Neural progenitor cell (in vitro differentiated cells): ENCODE measurements at regions not wholly inside any gene's neighbourhood (a gene's known extent, or its start where the extent isn't known, plus 50 kb on each side); places are given as distances from the start of the nearest gene placed in this dataset.

ENCODE experiments used
- DNase-seq: peaks from one replicate; pipeline ENCODE4 v3.0.0-alpha.2; 2016; ENCODE audit warnings: low spot score
- H2AFZ ChIP-seq: fragments of 200-600 bp; sonication (generic); replicated peaks from 2 replicates; pipeline ENCODE4 v1.6.1; 2016; ENCODE audit warnings: antibody characterized with exemption
- H3F3A ChIP-seq: fragments of 200-600 bp; sonication (generic); 2 replicates; pipeline ENCODE4 v1.6.1; 2016; ENCODE audit warnings: antibody characterized with exemption, low read depth
- H3K27ac ChIP-seq: fragments of 200-600 bp; sonication (generic); 2 replicates; pipeline ENCODE4 v1.5.1; 2016; ENCODE audit warnings: mild to moderate bottlenecking
- H3K27me3 ChIP-seq: fragments of 200-600 bp; sonication (generic); 2 replicates; pipeline ENCODE4 v1.6.1; 2016; ENCODE audit warnings: mild to moderate bottlenecking, moderate library complexity
- H3K36me3 ChIP-seq: fragments of 200-600 bp; sonication (generic); 2 replicates; pipeline ENCODE4 v1.5.1; 2016
- H3K4me1 ChIP-seq: fragments of 200-600 bp; sonication (generic); 2 replicates; pipeline ENCODE4 v1.6.1; 2016; ENCODE audit warnings: mixed run types
- H3K4me2 ChIP-seq: fragments of 200-600 bp; sonication (generic); 2 replicates; pipeline ENCODE4 v1.6.1; 2016
- H3K4me3 ChIP-seq: fragments of 200-600 bp; sonication (generic); 2 replicates; pipeline ENCODE4 v1.5.1; 2016
- H3K79me2 ChIP-seq: fragments of 200-600 bp; sonication (generic); 2 replicates; pipeline ENCODE4 v1.6.1; 2016; ENCODE audit warnings: low read depth
- H3K9ac ChIP-seq: fragments of 200-600 bp; sonication (generic); 2 replicates; pipeline ENCODE4 v1.6.1; 2016
- H3K9me3 ChIP-seq: fragments of 200-600 bp; sonication (generic); 2 replicates; pipeline ENCODE4 v1.5.1; 2016; ENCODE audit warnings: low read depth
- H4K20me1 ChIP-seq: fragments of 200-600 bp; sonication (generic); 2 replicates; pipeline ENCODE4 v1.6.1; 2016; ENCODE audit warnings: low read depth
- H3K27ac Mint-ChIP-seq: 3 replicates; pipeline ENCODE4 v1.8.0; 2021; ENCODE audit warnings: mixed read lengths
- H3K27me3 Mint-ChIP-seq: 2 replicates; pipeline ENCODE4 v1.8.0; 2022; ENCODE audit warnings: low read depth, mild to moderate bottlenecking, inconsistent platforms, moderate library complexity, mixed read lengths; ENCODE audit not compliant: insufficient read depth
- H3K36me3 Mint-ChIP-seq: 3 replicates; pipeline ENCODE4 v1.8.0; 2021; ENCODE audit warnings: mixed read lengths
- H3K4me1 Mint-ChIP-seq: 3 replicates; pipeline ENCODE4 v1.8.0; 2021; ENCODE audit warnings: mixed read lengths
- H3K4me3 Mint-ChIP-seq: 3 replicates; pipeline ENCODE4 v1.8.0; 2021; ENCODE audit warnings: mild to moderate bottlenecking, moderate library complexity, mixed read lengths
- H3K9me3 Mint-ChIP-seq: 3 replicates; pipeline ENCODE4 v1.8.0; 2020; ENCODE audit warnings: mixed read lengths
- EZH2 ChIP-seq: fragments of 200-600 bp; sonication (generic); IDR thresholded peaks from 2 replicates; pipeline ENCODE4 v1.6.1; 2017; ENCODE audit warnings: antibody characterized with exemption, mild to moderate bottlenecking, moderate library complexity
- EZH2phosphoT487 ChIP-seq: fragments of 200-600 bp; sonication (generic); IDR thresholded peaks from 2 replicates; pipeline ENCODE4 v1.6.1; 2017; ENCODE audit warnings: antibody characterized with exemption
- TF ChIP-seq, protein P1 (sequence below): fragments of 200-600 bp; sonication (generic); IDR thresholded peaks from 2 replicates; pipeline ENCODE4 v1.5.1; 2017; ENCODE audit warnings: antibody characterized with exemption, mild to moderate bottlenecking

- Histone ChIP-seq H3K4me1 (peaks cover under 1% of the 10 kb centered on the region), H3K4me3 (no peak overlapping the region), H3K36me3 (no peaks in the 10 kb centered on the region), H3K27ac (no peak overlapping the region), H3K79me2 (no peaks in the 10 kb centered on the region), H4K20me1 (no peaks in the 10 kb centered on the region), H3F3A (no peaks in the 10 kb centered on the region), H3K9me3 (no peaks in the 10 kb centered on the region), H3K9ac (no peak overlapping the region), H3K27me3 (peaks cover 5% of the 10 kb centered on the region), H3K4me2 (no peak overlapping the region), H2AFZ (no peak overlapping the region)
- Mint-ChIP-seq H3K4me1 (peaks cover 8% of the 10 kb centered on the region), H3K27me3 (peaks cover 5% of the 10 kb centered on the region), H3K4me3 (no peak overlapping the region), H3K36me3 (no peaks in the 10 kb centered on the region), H3K9me3 (peaks cover 3% of the 10 kb centered on the region), H3K27ac (no peak overlapping the region)
- TF ChIP-seq EZH2phosphoT487 = no peak
- no peak for DNase-seq
These were observed 96.1 kb downstream of the MRPL36 start for GRCh38 chr5:1703352-1704050.

DNA sequence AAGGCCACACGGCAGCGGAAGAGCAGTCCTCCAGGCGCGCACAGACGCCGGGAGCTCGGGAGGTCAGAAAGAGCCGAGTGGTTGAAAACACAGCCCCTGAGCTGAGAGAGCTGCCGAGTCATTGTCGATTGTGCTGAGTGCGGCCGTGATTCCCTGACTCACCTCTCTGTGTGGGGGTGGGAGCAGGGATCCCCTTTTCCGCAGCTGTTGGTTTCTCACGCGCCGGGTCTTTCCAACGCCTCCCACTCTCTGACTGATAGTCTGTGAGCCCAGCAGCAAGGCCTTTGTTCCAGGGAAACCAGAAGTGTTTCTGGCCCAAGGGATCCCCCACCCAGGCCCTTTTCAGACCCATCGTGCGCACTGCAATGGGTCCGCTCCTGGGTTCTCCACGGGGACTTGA, 97.3 kb downstream of the MRPL36 start:
- Histone ChIP-seq H3K9me3 (no peaks in the 10 kb centered on the region), H2AFZ (peak overlapping the region; percentile 15), H3K4me2 (no peak overlapping the region), H3K36me3 (no peaks in the 10 kb centered on the region), H3K27me3 (no peaks in the 10 kb centered on the region), H3K4me3 (no peak overlapping the region), H3K27ac (no peak overlapping the region), H3K4me1 (no peaks in the 10 kb centered on the region), H3K79me2 (no peaks in the 10 kb centered on the region), H3F3A (no peaks in the 10 kb centered on the region), H4K20me1 (no peaks in the 10 kb centered on the region), H3K9ac (no peak overlapping the region)
- Mint-ChIP-seq H3K4me1 (peaks cover 3% of the 10 kb centered on the region), H3K4me3 (no peak overlapping the region), H3K9me3 (peaks cover 3% of the 10 kb centered on the region), H3K27me3 (no peaks in the 10 kb centered on the region), H3K27ac (no peak overlapping the region), H3K36me3 (no peaks in the 10 kb centered on the region)
- no peak for DNase-seq
- TF ChIP-seq EZH2phosphoT487 (no peak), EZH2 (no peak)
- TF ChIP-seq, protein P1, sequence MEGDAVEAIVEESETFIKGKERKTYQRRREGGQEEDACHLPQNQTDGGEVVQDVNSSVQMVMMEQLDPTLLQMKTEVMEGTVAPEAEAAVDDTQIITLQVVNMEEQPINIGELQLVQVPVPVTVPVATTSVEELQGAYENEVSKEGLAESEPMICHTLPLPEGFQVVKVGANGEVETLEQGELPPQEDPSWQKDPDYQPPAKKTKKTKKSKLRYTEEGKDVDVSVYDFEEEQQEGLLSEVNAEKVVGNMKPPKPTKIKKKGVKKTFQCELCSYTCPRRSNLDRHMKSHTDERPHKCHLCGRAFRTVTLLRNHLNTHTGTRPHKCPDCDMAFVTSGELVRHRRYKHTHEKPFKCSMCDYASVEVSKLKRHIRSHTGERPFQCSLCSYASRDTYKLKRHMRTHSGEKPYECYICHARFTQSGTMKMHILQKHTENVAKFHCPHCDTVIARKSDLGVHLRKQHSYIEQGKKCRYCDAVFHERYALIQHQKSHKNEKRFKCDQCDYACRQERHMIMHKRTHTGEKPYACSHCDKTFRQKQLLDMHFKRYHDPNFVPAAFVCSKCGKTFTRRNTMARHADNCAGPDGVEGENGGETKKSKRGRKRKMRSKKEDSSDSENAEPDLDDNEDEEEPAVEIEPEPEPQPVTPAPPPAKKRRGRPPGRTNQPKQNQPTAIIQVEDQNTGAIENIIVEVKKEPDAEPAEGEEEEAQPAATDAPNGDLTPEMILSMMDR = no peak

DNA sequence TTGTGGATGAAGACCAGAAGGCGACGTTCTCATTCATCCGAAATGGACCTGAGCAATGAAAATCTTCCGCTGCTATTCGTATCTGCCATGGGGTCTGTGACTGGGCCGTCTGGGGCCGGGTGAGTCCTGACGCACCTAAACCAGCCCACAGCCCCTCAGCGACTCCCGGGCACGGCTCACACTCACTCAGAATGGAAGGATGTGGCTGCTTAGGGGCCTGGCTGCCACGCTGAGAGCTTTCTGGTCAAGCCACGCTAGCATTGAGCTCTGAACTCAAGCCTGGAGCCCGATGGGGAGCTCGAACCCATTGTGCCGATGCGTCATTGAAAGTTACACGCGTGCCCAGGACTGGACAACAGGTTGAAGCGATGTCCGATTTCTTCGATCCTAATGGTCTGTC, 97.8 kb downstream of the MRPL36 start:
- Histone ChIP-seq H4K20me1 (no peaks in the 10 kb centered on the region), H3K27me3 (no peaks in the 10 kb centered on the region), H3K4me3 (no peak overlapping the region), H3K79me2 (no peaks in the 10 kb centered on the region), H3F3A (no peaks in the 10 kb centered on the region), H3K4me2 (no peak overlapping the region), H3K9me3 (no peaks in the 10 kb centered on the region), H2AFZ (no peak overlapping the region), H3K27ac (no peak overlapping the region), H3K9ac (no peak overlapping the region), H3K36me3 (no peaks in the 10 kb centered on the region), H3K4me1 (no peaks in the 10 kb centered on the region)
- TF ChIP-seq EZH2phosphoT487 (no peak), EZH2 (no peak)
- TF ChIP-seq, protein P1 = no peak
- H3K27ac Mint-ChIP-seq = no peak overlapping the region
- no peak for DNase-seq
- peaks cover 3% of the 10 kb centered on the region for H3K4me1 Mint-ChIP-seq
- H3K4me3 Mint-ChIP-seq = no peak overlapping the region
- H3K27me3 Mint-ChIP-seq = no peaks in the 10 kb centered on the region
- peaks cover 3% of the 10 kb centered on the region for H3K9me3 Mint-ChIP-seq
- no peaks in the 10 kb centered on the region for H3K36me3 Mint-ChIP-seq

DNA sequence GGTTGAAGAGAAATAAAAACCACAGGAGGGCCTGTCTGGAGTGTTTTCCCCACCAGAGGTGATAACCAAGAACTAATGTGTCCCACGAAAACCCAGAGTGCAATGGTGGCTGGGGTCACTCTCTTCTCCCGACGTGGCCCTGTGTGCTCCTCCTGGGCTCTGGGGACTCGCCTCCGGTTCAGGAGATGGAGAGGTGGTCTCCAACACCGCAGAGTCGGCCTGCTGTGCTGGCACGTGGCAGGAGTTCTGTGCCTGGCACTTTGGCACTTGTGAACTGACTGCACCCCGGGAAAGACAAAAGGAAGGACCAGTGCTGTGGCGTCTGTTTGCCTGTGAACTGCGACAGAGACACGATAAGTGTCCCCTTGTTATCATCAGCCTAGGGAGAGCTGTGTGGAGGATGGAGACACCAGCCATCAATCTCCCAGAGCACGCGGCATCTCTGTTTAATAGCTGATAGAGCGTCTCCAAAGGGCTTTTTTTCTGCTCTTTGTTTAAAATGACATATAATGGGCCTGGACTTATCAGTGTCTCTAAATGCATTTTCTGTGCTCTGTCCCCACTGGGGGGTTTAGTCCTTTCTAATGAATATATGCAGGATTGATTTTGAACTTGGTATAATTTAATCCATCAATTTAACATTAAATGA, 98.3 kb downstream of the MRPL36 start:
- no peak overlapping the region for H2AFZ ChIP-seq

More for the DNA sequence above, 98.3 kb downstream of the MRPL36 start:
- H3K9me3 Mint-ChIP-seq = peaks cover 3% of the 10 kb centered on the region
- Histone ChIP-seq H3K4me1 (no peaks in the 10 kb centered on the region), H3K27me3 (no peaks in the 10 kb centered on the region), H3K4me2 (no peak overlapping the region), H3F3A (no peaks in the 10 kb centered on the region), H3K9me3 (no peaks in the 10 kb centered on the region), H3K36me3 (no peaks in the 10 kb centered on the region), H3K9ac (no peak overlapping the region), H3K4me3 (no peak overlapping the region), H3K27ac (no peak overlapping the region), H4K20me1 (no peaks in the 10 kb centered on the region), H3K79me2 (no peaks in the 10 kb centered on the region)
- TF ChIP-seq, protein P1 = no peak
- TF ChIP-seq EZH2phosphoT487 = no peak
- no peak for TF ChIP-seq EZH2
- H3K4me1 Mint-ChIP-seq = peaks cover 3% of the 10 kb centered on the region
- no peak for DNase-seq
- H3K27ac Mint-ChIP-seq = peak overlapping the region; percentile 57
- no peaks in the 10 kb centered on the region for H3K27me3 Mint-ChIP-seq
- no peaks in the 10 kb centered on the region for H3K36me3 Mint-ChIP-seq
- H3K4me3 Mint-ChIP-seq = no peak overlapping the region
